C4-2B (cell line): ENCODE measurements at regions not wholly inside any gene's neighbourhood (a gene's known extent, or its start where the extent isn't known, plus 50 kb on each side); places are given as distances from the start of the nearest gene placed in this dataset.

ENCODE experiments used
- CTCF ChIP-seq: fragments of 450-650 bp; conservative IDR thresholded peaks from 2 replicates; pipeline ENCODE4 v1.5.1; 2017; ENCODE audit warnings: mild to moderate bottlenecking
- ZFX ChIP-seq: fragments of 450-650 bp; IDR thresholded peaks from 2 replicates; pipeline ENCODE4 v1.6.1; 2017

GRCh38 chr1:78339490-78339889 lies 151.3 kb upstream of the PTGFR start:
- TF ChIP-seq CTCF (no peak), ZFX (no peak)
